GM12865 (cell line): ENCODE measurements at regions not wholly inside any gene's neighbourhood (a gene's known extent, or its start where the extent isn't known, plus 50 kb on each side); places are given as distances from the start of the nearest gene placed in this dataset.

Experiments used
- DNase-seq: peaks from one replicate; pipeline ENCODE4 v3.0.0; 2010; ENCODE audit warnings: low read depth
- H3K4me3 ChIP-seq: 2 replicates; pipeline ENCODE4 v1.5.1; 2011; ENCODE audit warnings: mild to moderate bottlenecking, low read depth, low read length, control low read depth
- CTCF ChIP-seq: IDR thresholded peaks from 2 replicates; pipeline ENCODE4 v1.5.1; 2011; ENCODE audit warnings: low read length, control low read depth, low read depth, inconsistent platforms; ENCODE audit not compliant: insufficient read depth; ENCODE audit errors: missing control alignments

DNA sequence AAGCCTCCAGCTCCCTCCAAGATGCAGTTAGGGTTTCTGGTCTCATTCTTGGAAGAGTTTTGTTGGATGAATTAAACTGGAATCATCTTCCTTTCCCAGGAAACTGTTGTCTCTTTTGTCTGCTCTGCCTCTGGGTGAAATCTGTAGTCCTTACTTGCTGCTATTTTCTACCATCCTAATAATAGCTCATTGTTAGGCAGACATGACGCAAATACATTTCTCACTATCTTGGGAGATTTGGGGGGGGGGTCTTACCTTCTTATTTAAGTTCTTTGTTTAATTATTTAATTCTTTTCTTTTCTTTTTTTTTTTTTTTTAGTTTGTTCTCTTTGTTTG is 85.4 kb upstream of the DUSP10 start:
- TF ChIP-seq CTCF, result no peak
- H3K4me3 ChIP-seq, result no peak overlapping the region
- no peak for DNase-seq

- no peak for TF ChIP-seq CTCF
- no peak overlapping the region for H3K4me3 ChIP-seq
- no peak for DNase-seq
These were observed 83.0 kb upstream of the DUSP10 start for GRCh38 chr1:221824909-221825308.

- no peak for TF ChIP-seq CTCF
- H3K4me3 ChIP-seq, result no peak overlapping the region
- no peak for DNase-seq
These were observed 82.1 kb upstream of the DUSP10 start for GRCh38 chr1:221824025-221824424.

DNA sequence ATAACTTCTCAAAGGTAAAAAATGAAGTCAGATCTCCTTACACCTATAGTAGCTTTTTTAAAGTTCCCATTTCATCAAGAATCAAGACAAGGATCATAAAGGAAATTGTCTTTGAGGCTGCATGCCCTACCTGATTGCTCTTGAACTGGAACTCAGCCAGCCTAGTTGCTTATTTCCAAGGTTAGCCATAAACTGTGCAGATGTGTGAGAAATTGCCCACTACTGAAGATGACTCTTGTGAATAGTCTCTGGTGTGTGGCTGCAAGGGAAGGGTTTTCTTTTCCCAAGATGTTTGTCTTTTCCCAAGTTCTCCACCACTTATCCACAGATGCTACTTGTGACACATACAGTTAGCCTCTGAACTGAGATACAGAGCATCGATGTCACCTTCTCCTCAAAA is 81.7 kb upstream of the DUSP10 start:
- no peak overlapping the region for H3K4me3 ChIP-seq
- DNase-seq, result no peak
- TF ChIP-seq CTCF, result no peak

GRCh38 chr1:221823149-221823548 is 81.3 kb upstream of the DUSP10 start:
- no peak for TF ChIP-seq CTCF
- H3K4me3 ChIP-seq, result no peak overlapping the region
- DNase-seq, result peak; percentile 65

GRCh38 chr1:221822591-221822990 is 80.7 kb upstream of the DUSP10 start:
- no peak for TF ChIP-seq CTCF
- no peak for DNase-seq
- H3K4me3 ChIP-seq, result no peak overlapping the region

- no peak for DNase-seq
- TF ChIP-seq CTCF, result no peak
- no peak overlapping the region for H3K4me3 ChIP-seq
These were observed 75.0 kb upstream of the DUSP10 start for GRCh38 chr1:221816899-221817298.
